KMS-11 (cell line): ENCODE measurements at regions not wholly inside any gene's neighbourhood (a gene's known extent, or its start where the extent isn't known, plus 50 kb on each side); places are given as distances from the start of the nearest gene placed in this dataset.

ENCODE experiments used
- H2AFZ ChIP-seq: fragments of 200-600 bp; sonication (generic); 2 replicates; pipeline ENCODE4 v1.6.1; 2016; ENCODE audit warnings: antibody characterized with exemption, mixed run types, low read depth
- H3K27ac ChIP-seq: fragments of 200-600 bp; sonication (generic); 2 replicates; pipeline ENCODE4 v1.6.1; 2016; ENCODE audit warnings: mild to moderate bottlenecking, mixed run types
- H3K27me3 ChIP-seq: fragments of 200-600 bp; sonication (generic); 2 replicates; pipeline ENCODE4 v1.6.1; 2017; ENCODE audit warnings: mild to moderate bottlenecking, low read depth, mixed run types, moderate library complexity; ENCODE audit not compliant: insufficient read depth
- H3K36me3 ChIP-seq: fragments of 200-600 bp; sonication (generic); 2 replicates; pipeline ENCODE4 v1.6.1; 2017; ENCODE audit warnings: mild to moderate bottlenecking, mixed run types; ENCODE audit not compliant: insufficient read depth
- H3K4me1 ChIP-seq: fragments of 200-600 bp; sonication (generic); 2 replicates; pipeline ENCODE4 v1.6.1; 2016; ENCODE audit warnings: mild to moderate bottlenecking, low read depth, mixed run types; ENCODE audit not compliant: poor library complexity, severe bottlenecking
- H3K4me2 ChIP-seq: fragments of 200-600 bp; sonication (generic); 2 replicates; pipeline ENCODE4 v1.7.0; 2016; ENCODE audit warnings: mild to moderate bottlenecking, mixed run types
- H3K4me3 ChIP-seq: fragments of 200-600 bp; sonication (generic); IDR thresholded peaks from 2 replicates; pipeline ENCODE4 v1.6.1; 2017; ENCODE audit warnings: low read depth, low read length, mixed read lengths; ENCODE audit not compliant: insufficient read depth
- H3K79me2 ChIP-seq: fragments of 200-600 bp; sonication (generic); 2 replicates; pipeline ENCODE4 v1.6.1; 2016; ENCODE audit warnings: low read depth, mixed run types; ENCODE audit not compliant: insufficient read depth
- H3K9ac ChIP-seq: fragments of 200-600 bp; sonication (generic); 2 replicates; pipeline ENCODE4 v1.6.1; 2016; ENCODE audit warnings: mild to moderate bottlenecking, mixed run types
- H4K20me1 ChIP-seq: fragments of 200-600 bp; sonication (generic); 2 replicates; pipeline ENCODE4 v1.6.1; 2016; ENCODE audit warnings: mild to moderate bottlenecking, mixed run types; ENCODE audit not compliant: insufficient read depth
- TF ChIP-seq, protein P1 (sequence below): fragments of 200-600 bp; sonication (generic); conservative IDR thresholded peaks from 2 replicates; pipeline ENCODE4 v1.6.1; 2017; ENCODE audit warnings: low read depth, mild to moderate bottlenecking, antibody characterized with exemption, low read length, moderate library complexity, mixed read lengths

DNA sequence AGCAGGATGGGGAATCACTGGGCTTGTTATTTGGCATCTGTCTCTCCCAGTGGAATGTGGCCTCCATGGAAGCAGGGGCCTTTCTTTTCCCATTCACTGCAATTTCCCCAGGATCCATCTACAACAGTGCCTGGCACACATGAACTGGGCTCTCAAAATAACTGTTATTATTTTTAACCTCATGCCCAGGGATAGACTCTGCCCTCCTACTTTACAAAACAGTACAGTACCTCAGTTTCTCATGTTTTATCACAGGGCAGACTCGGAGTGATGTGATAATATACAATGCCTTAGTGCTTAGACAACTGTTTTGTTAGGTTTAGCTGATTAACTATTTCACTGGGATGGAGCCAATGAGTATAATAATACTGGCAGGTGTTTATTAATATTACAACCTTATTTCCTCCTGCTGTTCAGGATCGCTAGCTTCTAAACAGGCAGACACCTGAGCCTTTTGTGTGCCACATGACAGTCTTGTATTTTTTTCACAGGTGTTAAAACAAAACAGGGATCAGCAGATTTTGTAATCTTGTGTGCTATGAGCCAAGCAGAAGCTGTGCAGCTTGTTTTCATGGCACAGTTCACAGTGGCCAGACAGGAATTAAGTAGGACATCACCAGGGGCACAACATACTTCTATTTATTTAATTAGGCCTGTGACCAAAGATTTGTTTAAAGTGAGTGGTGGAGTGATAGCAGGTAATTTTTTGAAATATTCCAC lies 157.7 kb upstream of the EYA4 start:
- Histone ChIP-seq H3K9ac (no peak overlapping the region), H3K4me2 (no peak overlapping the region), H3K79me2 (no peaks in the 10 kb centered on the region), H3K27ac (no peak overlapping the region), H3K36me3 (no peaks in the 10 kb centered on the region), H3K27me3 (no peaks in the 10 kb centered on the region), H3K4me3 (no peak overlapping the region), H4K20me1 (no peaks in the 10 kb centered on the region), H2AFZ (no peak overlapping the region), H3K4me1 (no peaks in the 10 kb centered on the region)
- TF ChIP-seq, protein P1, sequence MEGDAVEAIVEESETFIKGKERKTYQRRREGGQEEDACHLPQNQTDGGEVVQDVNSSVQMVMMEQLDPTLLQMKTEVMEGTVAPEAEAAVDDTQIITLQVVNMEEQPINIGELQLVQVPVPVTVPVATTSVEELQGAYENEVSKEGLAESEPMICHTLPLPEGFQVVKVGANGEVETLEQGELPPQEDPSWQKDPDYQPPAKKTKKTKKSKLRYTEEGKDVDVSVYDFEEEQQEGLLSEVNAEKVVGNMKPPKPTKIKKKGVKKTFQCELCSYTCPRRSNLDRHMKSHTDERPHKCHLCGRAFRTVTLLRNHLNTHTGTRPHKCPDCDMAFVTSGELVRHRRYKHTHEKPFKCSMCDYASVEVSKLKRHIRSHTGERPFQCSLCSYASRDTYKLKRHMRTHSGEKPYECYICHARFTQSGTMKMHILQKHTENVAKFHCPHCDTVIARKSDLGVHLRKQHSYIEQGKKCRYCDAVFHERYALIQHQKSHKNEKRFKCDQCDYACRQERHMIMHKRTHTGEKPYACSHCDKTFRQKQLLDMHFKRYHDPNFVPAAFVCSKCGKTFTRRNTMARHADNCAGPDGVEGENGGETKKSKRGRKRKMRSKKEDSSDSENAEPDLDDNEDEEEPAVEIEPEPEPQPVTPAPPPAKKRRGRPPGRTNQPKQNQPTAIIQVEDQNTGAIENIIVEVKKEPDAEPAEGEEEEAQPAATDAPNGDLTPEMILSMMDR: no peak

DNA sequence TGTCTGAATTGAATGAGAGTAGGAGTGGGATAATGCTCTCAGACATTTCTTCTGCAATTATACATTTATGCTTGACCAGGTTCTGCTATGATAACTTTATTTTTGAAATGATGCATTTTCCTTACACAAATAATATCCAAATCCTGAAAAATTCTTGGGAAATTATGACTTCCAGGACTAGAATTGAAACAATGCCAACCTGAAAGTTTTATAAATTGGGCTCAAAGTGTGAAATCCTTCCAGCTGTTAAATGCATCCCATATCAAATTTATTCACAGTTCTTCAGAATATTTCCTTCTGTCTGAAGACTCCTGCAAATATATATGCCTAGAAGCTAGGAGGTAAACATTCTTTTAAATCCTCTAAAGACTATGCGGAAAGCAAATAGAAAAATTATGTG lies 155.7 kb upstream of the EYA4 start:
- TF ChIP-seq, protein P1: no peak
- Histone ChIP-seq H3K27ac (no peak overlapping the region), H3K4me2 (no peak overlapping the region), H3K4me3 (no peak overlapping the region), H3K36me3 (no peaks in the 10 kb centered on the region), H3K9ac (no peak overlapping the region), H3K27me3 (no peaks in the 10 kb centered on the region), H4K20me1 (no peaks in the 10 kb centered on the region), H3K4me1 (no peaks in the 10 kb centered on the region), H3K79me2 (no peaks in the 10 kb centered on the region), H2AFZ (no peak overlapping the region)

DNA sequence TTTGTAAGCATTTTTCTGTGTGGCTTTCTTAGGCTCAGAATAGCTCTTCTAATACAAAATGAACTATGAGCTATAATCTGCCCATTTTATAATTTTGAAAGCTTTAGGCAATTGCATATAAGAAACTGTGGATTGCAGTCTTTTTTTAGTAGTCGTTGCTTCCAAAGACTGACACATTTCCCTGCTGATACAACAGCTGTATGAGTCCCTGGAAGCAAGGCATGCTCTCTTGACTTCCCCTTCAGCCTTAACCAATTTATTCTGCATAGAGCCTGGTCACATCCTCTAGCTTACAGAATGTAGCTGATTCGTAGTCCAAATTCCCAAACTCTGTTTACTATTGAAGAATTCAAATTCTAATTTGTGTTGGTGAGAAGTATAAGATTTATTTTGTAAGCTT lies 155.3 kb upstream of the EYA4 start:
- Histone ChIP-seq H3K79me2 (no peaks in the 10 kb centered on the region), H3K9ac (no peak overlapping the region), H3K4me2 (no peak overlapping the region), H3K4me1 (no peaks in the 10 kb centered on the region), H3K27ac (no peak overlapping the region), H3K36me3 (no peaks in the 10 kb centered on the region), H4K20me1 (no peaks in the 10 kb centered on the region), H2AFZ (no peak overlapping the region), H3K4me3 (no peak overlapping the region), H3K27me3 (no peaks in the 10 kb centered on the region)
- TF ChIP-seq, protein P1: no peak

DNA sequence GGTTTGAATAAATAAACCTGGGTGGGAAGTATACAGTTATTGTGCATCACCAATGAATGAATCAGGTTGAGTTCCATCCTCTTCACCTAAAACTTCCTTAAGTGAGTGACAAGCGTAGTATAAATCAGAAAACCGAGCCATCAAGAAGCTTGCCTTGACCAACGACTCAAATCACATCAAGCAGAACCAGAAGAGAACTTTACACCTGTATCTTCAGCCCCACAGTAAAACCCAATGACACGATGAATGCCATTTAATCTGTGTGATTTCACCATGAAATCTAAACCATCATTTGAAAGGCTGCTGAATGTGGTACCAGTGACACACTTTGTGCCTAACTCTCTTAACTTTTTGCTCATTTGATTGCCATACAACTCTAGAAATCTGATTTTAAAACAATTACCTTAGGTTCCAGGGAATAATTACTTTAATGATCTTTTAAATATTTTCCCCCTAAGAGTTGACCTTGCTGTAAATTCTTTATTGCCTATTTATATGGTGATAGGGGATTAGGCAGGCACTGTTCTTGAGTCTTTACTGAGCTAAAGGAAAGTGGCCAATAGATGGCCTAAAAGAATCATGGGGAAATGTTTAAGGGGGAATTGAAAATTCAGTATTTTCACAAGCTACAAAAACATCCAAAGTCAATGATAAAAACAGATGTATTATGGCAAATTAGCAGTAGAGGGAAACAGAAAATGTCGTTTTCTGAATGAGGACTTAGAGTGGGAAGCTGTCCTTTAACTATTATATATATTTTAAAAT lies 152.0 kb upstream of the EYA4 start:
- no peak overlapping the region for H2AFZ ChIP-seq
- H3K27ac ChIP-seq: no peak overlapping the region
- H3K36me3 ChIP-seq: no peaks in the 10 kb centered on the region
- H3K27me3 ChIP-seq: no peaks in the 10 kb centered on the region
- no peaks in the 10 kb centered on the region for H3K4me1 ChIP-seq
- H4K20me1 ChIP-seq: no peaks in the 10 kb centered on the region
- TF ChIP-seq, protein P1: no peak
- H3K4me3 ChIP-seq: no peak overlapping the region
- no peak overlapping the region for H3K4me2 ChIP-seq
- no peak overlapping the region for H3K9ac ChIP-seq
- no peaks in the 10 kb centered on the region for H3K79me2 ChIP-seq
